GM12878 (cell line): ENCODE measurements at regions not wholly inside any gene's neighbourhood (a gene's known extent, or its start where the extent isn't known, plus 50 kb on each side); places are given as distances from the start of the nearest gene placed in this dataset.

ENCODE experiments used
- E2F4 ChIP-seq: IDR thresholded peaks from 2 replicates; pipeline ENCODE4 v1.6.1; 2012; ENCODE audit warnings: low read depth, low read length, improper control_type of control experiment
- IKZF1 ChIP-seq: fragments of 450-650 bp; conservative IDR thresholded peaks from 2 replicates; pipeline ENCODE4 v1.6.1; 2017; ENCODE audit warnings: antibody characterized with exemption, mild to moderate bottlenecking
- ZBTB4 ChIP-seq: fragments of 450-650 bp; formaldehyde crosslinking; IDR thresholded peaks from 2 replicates; pipeline ENCODE4 v1.4.0; 2022; ENCODE audit warnings: mild to moderate bottlenecking, moderate library complexity

DNA sequence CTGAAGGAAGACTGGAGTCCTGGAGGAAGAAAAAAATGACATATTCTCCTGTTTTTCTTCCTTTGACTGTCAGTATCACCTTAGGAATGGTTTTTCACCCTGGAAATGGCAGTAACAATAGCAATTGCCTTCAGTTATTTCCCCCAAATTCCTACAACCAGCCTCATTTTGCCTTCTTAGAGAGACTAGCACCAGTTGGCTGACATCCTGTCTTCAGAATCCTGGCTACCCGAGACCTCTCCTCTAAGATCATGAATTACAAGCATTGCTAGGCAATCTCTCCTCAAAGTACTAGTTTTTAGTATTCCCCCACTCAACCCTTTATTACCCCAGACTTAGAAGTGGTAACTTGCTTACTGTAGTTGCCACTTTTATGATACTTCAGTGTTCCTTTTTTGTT is 53.4 kb downstream of the TAS2R16 start (continued):
- TF ChIP-seq ZBTB4 (CRISPR knock-in tag) (no peak), E2F4 (no peak), IKZF1 (no peak)
